Gastrocnemius medialis (tissue), 4 donors: ENCODE measurements at regions not wholly inside any gene's neighbourhood (a gene's known extent, or its start where the extent isn't known, plus 50 kb on each side); places are given as distances from the start of the nearest gene placed in this dataset.

Source experiments
- POLR2A ChIP-seq, 2 donors: fragments of 450-650 bp; IDR thresholded peaks; one replicate each; pipeline ENCODE4 v1.6.1; 2017; ENCODE audit warnings: antibody characterized with exemption in 2 of 2, mild to moderate bottlenecking in 2 of 2, moderate library complexity in 2 of 2
- TF ChIP-seq, protein P1 (sequence below), 5 experiments: fragments of 450-650 bp in 3 of 5; fragments of 200-600 bp in 2 of 5; sonication (generic) in 2 of 5; IDR thresholded peaks in 4 of 5; conservative IDR thresholded peaks in 1 of 5; 1 replicate in 4 of 5; 2 replicates in 1 of 5; pipeline ENCODE4 v1.5.1; 2016 to 2019; ENCODE audit warnings: antibody characterized with exemption in 5 of 5, mild to moderate bottlenecking in 3 of 5, moderate library complexity in 3 of 5

DNA sequence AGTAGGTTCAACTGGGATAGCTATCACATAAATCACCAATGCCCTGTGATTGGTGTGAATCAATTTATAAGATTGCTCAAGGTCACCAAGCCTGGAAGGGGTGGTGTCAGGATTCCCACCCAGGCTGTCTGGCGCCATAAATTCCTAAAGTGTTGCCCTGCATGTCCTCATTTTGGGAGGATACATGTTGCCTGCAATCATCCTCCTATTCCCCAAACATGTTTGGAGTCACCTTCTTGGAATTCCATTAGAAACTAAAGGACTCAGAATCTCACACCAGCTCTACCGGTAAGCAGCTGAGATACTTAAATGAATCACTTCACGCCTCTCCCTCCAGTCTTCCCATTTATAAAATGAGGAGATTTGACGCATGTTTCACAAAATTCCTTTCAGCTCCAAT lies 54.1 kb upstream of the SLC45A1 start:
- TF ChIP-seq POLR2A (IDR thresholded peaks at IDR 0.05): no peak
- TF ChIP-seq, protein P1, sequence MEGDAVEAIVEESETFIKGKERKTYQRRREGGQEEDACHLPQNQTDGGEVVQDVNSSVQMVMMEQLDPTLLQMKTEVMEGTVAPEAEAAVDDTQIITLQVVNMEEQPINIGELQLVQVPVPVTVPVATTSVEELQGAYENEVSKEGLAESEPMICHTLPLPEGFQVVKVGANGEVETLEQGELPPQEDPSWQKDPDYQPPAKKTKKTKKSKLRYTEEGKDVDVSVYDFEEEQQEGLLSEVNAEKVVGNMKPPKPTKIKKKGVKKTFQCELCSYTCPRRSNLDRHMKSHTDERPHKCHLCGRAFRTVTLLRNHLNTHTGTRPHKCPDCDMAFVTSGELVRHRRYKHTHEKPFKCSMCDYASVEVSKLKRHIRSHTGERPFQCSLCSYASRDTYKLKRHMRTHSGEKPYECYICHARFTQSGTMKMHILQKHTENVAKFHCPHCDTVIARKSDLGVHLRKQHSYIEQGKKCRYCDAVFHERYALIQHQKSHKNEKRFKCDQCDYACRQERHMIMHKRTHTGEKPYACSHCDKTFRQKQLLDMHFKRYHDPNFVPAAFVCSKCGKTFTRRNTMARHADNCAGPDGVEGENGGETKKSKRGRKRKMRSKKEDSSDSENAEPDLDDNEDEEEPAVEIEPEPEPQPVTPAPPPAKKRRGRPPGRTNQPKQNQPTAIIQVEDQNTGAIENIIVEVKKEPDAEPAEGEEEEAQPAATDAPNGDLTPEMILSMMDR (IDR thresholded peaks at IDR 0.05 in 4 of 5, conservative IDR thresholded peaks at IDR 0.05 in 1 of 5): no peak
